GF-D8 (cell line): ENCODE measurements at regions not wholly inside any gene's neighbourhood (a gene's known extent, or its start where the extent isn't known, plus 50 kb on each side); places are given as distances from the start of the nearest gene placed in this dataset.
"Not testable (repeated sequence)": the region's sequence is repeated elsewhere in the genome, so short reads cannot be mapped to it uniquely, and the experiment has no call there.

Experiments
- DNase-seq: peaks from one replicate; lab custom pipeline; 2025; lab: John Stamatoyannopoulos, UW

- DNase-seq = no peak
Measured at GRCh38 chr4:92234393-92235176, 69.2 kb upstream of the GRID2 start.

- DNase-seq = no peak
Measured at GRCh38 chr4:92235731-92236130, 68.0 kb upstream of the GRID2 start.

GRCh38 chr4:92236877-92237276 lies 66.9 kb upstream of the GRID2 start:
- no peak for DNase-seq

- no peak for DNase-seq
Measured at GRCh38 chr4:92237559-92237958, 66.2 kb upstream of the GRID2 start.

- DNase-seq = no peak
Measured at GRCh38 chr4:92241094-92241493, 62.7 kb upstream of the GRID2 start.

GRCh38 chr4:92246384-92246783 lies 57.4 kb upstream of the GRID2 start:
- DNase-seq = no peak

GRCh38 chr4:92249541-92249940 lies 54.2 kb upstream of the GRID2 start:
- no peak for DNase-seq

- DNase-seq = no peak
Measured at GRCh38 chr4:92251711-92252110, 52.1 kb upstream of the GRID2 start.

- DNase-seq = not testable (repeated sequence)
Measured at GRCh38 chr4:92252358-92252757, 51.4 kb upstream of the GRID2 start.

- DNase-seq = no peak
Measured at GRCh38 chr4:92252846-92253245, 50.9 kb upstream of the GRID2 start.

GRCh38 chr4:92253550-92253949 lies 50.2 kb upstream of the GRID2 start:
- DNase-seq = no peak
